HepG2 (cell line): ENCODE measurements at regions not wholly inside any gene's neighbourhood (a gene's known extent, or its start where the extent isn't known, plus 50 kb on each side); places are given as distances from the start of the nearest gene placed in this dataset.

ENCODE experiments used
- ATAC-seq: fragments of 200-7000 bp; cut with Tn5 transposase; 3 replicates; pipeline ENCODE4 v1.9.1; 2020; ENCODE audit warnings: mild to moderate bottlenecking, moderate library complexity
- BruUV-seq: library from RNA; stranded (reverse); fragments of 400-500 nt; replicated peaks from 2 replicates; lab custom pipeline; 2021; lab: Mats Ljungman, UMichigan
- CTCF ChIA-PET: fragments of 300-600 bp; formaldehyde crosslinking; extraction: SDS; loops from one replicate; lab custom pipeline; 2021; ENCODE audit warnings: low total read pairs, inconsistent platforms, low intra/inter-chr PET ratio; lab: Yijun Ruan, JAX
- POLR2A ChIA-PET: fragments of 350-600 bp; sonication (Branson Sonifier 250); formaldehyde crosslinking; loops from one replicate; lab custom pipeline; 2020; ENCODE audit warnings: antibody characterized with exemption, inconsistent platforms; lab: Yijun Ruan, JAX
- DNase-seq: peaks from one replicate; pipeline ENCODE4 v3.0.0-alpha.2; 2015; ENCODE audit warnings: low spot score
- FAIRE-seq: peaks from 3 replicates; lab custom pipeline; 2011; peaks lifted over from hg19 to GRCh38; lab: Jason Lieb, UNC
- H2AFZ ChIP-seq: one replicate; pipeline ENCODE4 v1.6.1; 2011; ENCODE audit warnings: low read length, inconsistent platforms
- H3K27ac ChIP-seq: fragments of 300-600 bp; 3 replicates; pipeline ENCODE4 v1.8.0; 2011; ENCODE audit warnings: mixed run types, mild to moderate bottlenecking, mixed read lengths, low read length, inconsistent platforms; ENCODE audit not compliant: insufficient read depth; ENCODE audit errors: extremely low read length
- H3K27me3 ChIP-seq, 2 experiments: fragments of 200-600 bp in 1 of 2; 2 replicates in 1 of 2; 3 replicates in 1 of 2; pipeline versions ENCODE4 v1.6.0 to v1.8.0; 2011; ENCODE audit warnings: low read length in 2 of 2, mild to moderate bottlenecking in 2 of 2, moderate library complexity in 2 of 2, inconsistent platforms in 1 of 2; ENCODE audit not compliant: insufficient read depth in 2 of 2, control insufficient read depth in 1 of 2
- H3K36me3 ChIP-seq, 2 experiments: fragments of 200-600 bp in 1 of 2; replicated peaks in 1 of 2; 2 replicates in 1 of 2; 3 replicates in 1 of 2; pipeline versions ENCODE4 v1.5.1 to v1.8.0; 2011; ENCODE audit warnings: low read length in 2 of 2, inconsistent platforms in 1 of 2; ENCODE audit not compliant: insufficient read depth in 2 of 2, control insufficient read depth in 1 of 2
- H3K4me1 ChIP-seq: 2 replicates; pipeline ENCODE4 v1.5.1; 2012; ENCODE audit warnings: low read length, inconsistent platforms; ENCODE audit not compliant: insufficient read depth
- H3K4me2 ChIP-seq: 2 replicates; pipeline ENCODE4 v1.6.0; 2011; ENCODE audit warnings: low read depth, low read length, inconsistent platforms
- H3K4me3 ChIP-seq, 3 experiments: fragments of 200-600 bp in 1 of 3; sonication (generic), shearing (Covaris generic) in 1 of 3; replicated peaks in 1 of 3; 2 replicates each; pipeline ENCODE4 v1.5.1; 2011 to 2016; ENCODE audit warnings: low read length in 3 of 3, inconsistent platforms in 2 of 3, low read depth in 2 of 3, mild to moderate bottlenecking in 2 of 3, control low read depth in 1 of 3, mixed read lengths in 1 of 3; ENCODE audit not compliant: insufficient read depth in 1 of 3
- H3K79me2 ChIP-seq: one replicate; pipeline ENCODE4 v1.6.1; 2011; ENCODE audit warnings: low read length, inconsistent platforms; ENCODE audit not compliant: insufficient read depth
- H3K9ac ChIP-seq: 2 replicates; pipeline ENCODE4 v1.6.0; 2011; ENCODE audit warnings: mild to moderate bottlenecking, low read depth, low read length, inconsistent platforms; ENCODE audit not compliant: insufficient read depth
- H3K9me3 ChIP-seq: 2 replicates; pipeline ENCODE4 v1.5.1; 2012; ENCODE audit warnings: mild to moderate bottlenecking, low read length
- H4K20me1 ChIP-seq: 2 replicates; pipeline ENCODE4 v1.6.0; 2011; ENCODE audit warnings: inconsistent platforms, mild to moderate bottlenecking, low read length, moderate library complexity; ENCODE audit not compliant: insufficient read depth
- IRF2 ChIP-seq: IDR thresholded peaks from 2 replicates; pipeline ENCODE4 v1.6.1; 2018; ENCODE audit warnings: missing genetic modification reagents, missing compliant biosample characterization
- MED1 ChIP-seq: sonication (generic); formaldehyde crosslinking; IDR thresholded peaks from 2 replicates; pipeline ENCODE4 v1.4.0; 2020; ENCODE audit warnings: missing genetic modification reagents
- TEAD2 ChIP-seq: sonication (generic); formaldehyde crosslinking; IDR thresholded peaks from 2 replicates; pipeline ENCODE4 v1.9.0; 2021; ENCODE audit warnings: missing genetic modification reagents
- XRCC5 ChIP-seq: fragments of 200-400 bp; formaldehyde crosslinking; optimal IDR thresholded peaks from 2 replicates; pipeline ENCODE3; 2017; ENCODE audit warnings: mild to moderate bottlenecking, low read length
- ZNF879 ChIP-seq: sonication (generic); formaldehyde crosslinking; IDR thresholded peaks from 2 replicates; pipeline ENCODE4 v1.8.1; 2023; ENCODE audit warnings: missing genetic modification reagents
- WGBS: methylation state at CpG from one replicate; pipeline ENCODE4 v1.1.6; 2017; ENCODE audit warnings: low lambda C conversion rate; 5-methylcytosine and 5-hydroxymethylcytosine counted together
- in situ Hi-C: cut with HindIII; loops from 2 replicates; pipeline ENCODE4 v1.10.0; 2017; ENCODE audit warnings: low pct_unique_long_range_greater_than_20kb; ENCODE audit not compliant: extremely low pct_ligation_motif_present
- intact Hi-C: fragments of 100-400 bp; cut with micrococcal nuclease; formaldehyde crosslinking; loops from one replicate; pipeline ENCODE4 v1.10.0; 2022; ENCODE audit not compliant: unreplicated experiment
- TF ChIP-seq, protein P1 (sequence below): sonication (generic); formaldehyde crosslinking; IDR thresholded peaks from 2 replicates; pipeline ENCODE4 v1.5.1; 2020; ENCODE audit warnings: missing genetic modification reagents, mild to moderate bottlenecking, borderline replicate concordance
- TF ChIP-seq, protein P2 (sequence below): sonication (generic); formaldehyde crosslinking; conservative IDR thresholded peaks from 2 replicates; pipeline ENCODE4 v1.8.1; 2023; ENCODE audit warnings: missing genetic modification reagents
- TF ChIP-seq, protein P3 (sequence below): sonication (generic); formaldehyde crosslinking; IDR thresholded peaks from 2 replicates; pipeline ENCODE4 v1.5.0; 2020; ENCODE audit warnings: missing genetic modification reagents, mild to moderate bottlenecking, borderline replicate concordance

GRCh38 chr10:33031815-33032653, 74.0 kb upstream of the ITGB1 start:
- TF ChIP-seq MED1 (CRISPR knock-in tag), result no peak
- TF ChIP-seq, protein P1, sequence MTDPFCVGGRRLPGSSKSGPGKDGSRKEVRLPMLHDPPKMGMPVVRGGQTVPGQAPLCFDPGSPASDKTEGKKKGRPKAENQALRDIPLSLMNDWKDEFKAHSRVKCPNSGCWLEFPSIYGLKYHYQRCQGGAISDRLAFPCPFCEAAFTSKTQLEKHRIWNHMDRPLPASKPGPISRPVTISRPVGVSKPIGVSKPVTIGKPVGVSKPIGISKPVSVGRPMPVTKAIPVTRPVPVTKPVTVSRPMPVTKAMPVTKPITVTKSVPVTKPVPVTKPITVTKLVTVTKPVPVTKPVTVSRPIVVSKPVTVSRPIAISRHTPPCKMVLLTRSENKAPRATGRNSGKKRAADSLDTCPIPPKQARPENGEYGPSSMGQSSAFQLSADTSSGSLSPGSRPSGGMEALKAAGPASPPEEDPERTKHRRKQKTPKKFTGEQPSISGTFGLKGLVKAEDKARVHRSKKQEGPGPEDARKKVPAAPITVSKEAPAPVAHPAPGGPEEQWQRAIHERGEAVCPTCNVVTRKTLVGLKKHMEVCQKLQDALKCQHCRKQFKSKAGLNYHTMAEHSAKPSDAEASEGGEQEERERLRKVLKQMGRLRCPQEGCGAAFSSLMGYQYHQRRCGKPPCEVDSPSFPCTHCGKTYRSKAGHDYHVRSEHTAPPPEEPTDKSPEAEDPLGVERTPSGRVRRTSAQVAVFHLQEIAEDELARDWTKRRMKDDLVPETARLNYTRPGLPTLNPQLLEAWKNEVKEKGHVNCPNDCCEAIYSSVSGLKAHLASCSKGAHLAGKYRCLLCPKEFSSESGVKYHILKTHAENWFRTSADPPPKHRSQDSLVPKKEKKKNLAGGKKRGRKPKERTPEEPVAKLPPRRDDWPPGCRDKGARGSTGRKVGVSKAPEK (CRISPR knock-in tag), result no peak
- no peak for TF ChIP-seq XRCC5
- in situ Hi-C loops (no loop called here), intact Hi-C loops (no loop called here)
- Histone ChIP-seq H3K4me1 (no peaks in the 10 kb centered on the region), H3K9ac (no peak overlapping the region), H3K4me2 (no peak overlapping the region), H3K36me3 (no peaks in the 10 kb centered on the region), H4K20me1 (no peaks in the 10 kb centered on the region), H2AFZ (no peak overlapping the region), H3K27me3 (no peaks in the 10 kb centered on the region), H3K4me3 (no peak overlapping the region), H3K9me3 (no peaks in the 10 kb centered on the region), H3K79me2 (no peaks in the 10 kb centered on the region), H3K27ac (no peak overlapping the region)
- WGBS, result 39% methylated on average over 5 of the region's 5 CpGs
- no TSS peak for BruUV-seq
- ATAC-seq, result no peak
- no peak for FAIRE-seq
- DNase-seq, result no peak
- ChIA-PET POLR2A (no interaction called here), CTCF (no interaction called here)

DNA sequence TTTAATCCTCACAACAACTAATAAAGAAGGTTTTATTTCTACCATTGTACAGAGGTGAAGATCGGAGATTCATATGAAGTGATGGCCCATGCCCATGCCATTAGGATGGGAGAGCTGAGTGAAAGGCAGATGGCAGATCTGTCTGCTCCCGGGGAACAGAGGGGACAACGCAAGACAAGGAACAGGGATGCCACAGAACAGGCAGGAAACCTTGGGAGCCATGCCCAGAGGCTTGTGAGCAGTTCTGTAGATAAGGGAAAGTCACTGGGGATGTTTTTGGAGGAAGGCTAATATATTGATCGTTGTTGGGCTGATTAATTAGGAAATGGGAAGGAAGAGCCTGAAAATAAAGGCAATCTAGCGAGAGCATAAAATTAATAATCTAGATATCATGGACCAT, 73.1 kb upstream of the ITGB1 start:
- no peak overlapping the region for H3K27ac ChIP-seq
- intact Hi-C loops, result no loop called here
- no peak for TF ChIP-seq TEAD2 (CRISPR knock-in tag)
- TF ChIP-seq, protein P2, sequence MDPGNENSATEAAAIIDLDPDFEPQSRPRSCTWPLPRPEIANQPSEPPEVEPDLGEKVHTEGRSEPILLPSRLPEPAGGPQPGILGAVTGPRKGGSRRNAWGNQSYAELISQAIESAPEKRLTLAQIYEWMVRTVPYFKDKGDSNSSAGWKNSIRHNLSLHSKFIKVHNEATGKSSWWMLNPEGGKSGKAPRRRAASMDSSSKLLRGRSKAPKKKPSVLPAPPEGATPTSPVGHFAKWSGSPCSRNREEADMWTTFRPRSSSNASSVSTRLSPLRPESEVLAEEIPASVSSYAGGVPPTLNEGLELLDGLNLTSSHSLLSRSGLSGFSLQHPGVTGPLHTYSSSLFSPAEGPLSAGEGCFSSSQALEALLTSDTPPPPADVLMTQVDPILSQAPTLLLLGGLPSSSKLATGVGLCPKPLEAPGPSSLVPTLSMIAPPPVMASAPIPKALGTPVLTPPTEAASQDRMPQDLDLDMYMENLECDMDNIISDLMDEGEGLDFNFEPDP (CRISPR knock-in tag), result no peak
- TF ChIP-seq ZNF879 (CRISPR knock-in tag), result no peak
- TF ChIP-seq, protein P3, sequence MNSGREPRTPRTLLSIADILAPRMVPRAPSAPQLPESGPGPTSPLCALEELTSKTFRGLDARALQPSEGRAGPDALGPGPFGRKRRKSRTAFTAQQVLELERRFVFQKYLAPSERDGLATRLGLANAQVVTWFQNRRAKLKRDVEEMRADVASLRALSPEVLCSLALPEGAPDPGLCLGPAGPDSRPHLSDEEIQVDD (CRISPR knock-in tag), result no peak
- TF ChIP-seq IRF2 (CRISPR knock-in tag), result no peak

More for the DNA sequence above, 73.1 kb upstream of the ITGB1 start:
- Histone ChIP-seq H3K4me3 (no peak overlapping the region), H4K20me1 (no peaks in the 10 kb centered on the region), H3K4me2 (no peak overlapping the region), H3K9ac (no peak overlapping the region), H3K9me3 (no peaks in the 10 kb centered on the region), H3K79me2 (no peaks in the 10 kb centered on the region), H2AFZ (no peak overlapping the region), H3K4me1 (no peaks in the 10 kb centered on the region), H3K36me3 (no peaks in the 10 kb centered on the region), H3K27me3 (no peaks in the 10 kb centered on the region)
- POLR2A ChIA-PET, result no interaction called here
- DNase-seq (no peak), ATAC-seq (no peak), FAIRE-seq (no peak)
- BruUV-seq, result no TSS peak
- in situ Hi-C loops, result no loop called here
- CTCF ChIA-PET, result no interaction called here
- 29% methylated on average over 5 of the region's 5 CpGs for WGBS
